Adrenal gland (tissue), 9 donors: ENCODE measurements at regions not wholly inside any gene's neighbourhood (a gene's known extent, or its start where the extent isn't known, plus 50 kb on each side); places are given as distances from the start of the nearest gene placed in this dataset.

Source experiments
- DNase-seq, 7 donors: peaks; one replicate each; pipeline ENCODE4 v3.0.0-alpha.2; 2019 to 2020
- H3K27ac ChIP-seq, 5 donors: fragments of 200-600 bp; sonication (generic) in 4 of 5; 1 replicate in 3 of 5; 2 replicates in 2 of 5; pipeline versions ENCODE4 v1.5.1 to v1.8.0; 2016 to 2020; ENCODE audit warnings: mild to moderate bottlenecking in 1 of 5
- H3K27me3 ChIP-seq: fragments of 200-600 bp; 2 replicates; pipeline ENCODE4 v1.8.0; 2021
- H3K36me3 ChIP-seq, 2 donors: fragments of 200-600 bp; replicated peaks in 1 of 2; 1 replicate in 1 of 2; 2 replicates in 1 of 2; pipeline versions ENCODE4 v1.5.1 to v1.8.0; 2018 to 2022
- H3K4me1 ChIP-seq, 2 donors: fragments of 200-600 bp; replicated peaks in 1 of 2; 1 replicate in 1 of 2; 2 replicates in 1 of 2; pipeline versions ENCODE4 v1.5.1 to v1.8.0; 2018 to 2021
- H3K4me3 ChIP-seq, 4 donors: fragments of 200-600 bp; sonication (generic) in 3 of 4; one replicate each; pipeline ENCODE4 v1.5.1; 2016 to 2018
- H3K9me3 ChIP-seq, 3 donors: fragments of 200-600 bp; sonication (generic) in 1 of 3; replicated peaks in 1 of 3; 1 replicate in 2 of 3; 2 replicates in 1 of 3; pipeline versions ENCODE4 v1.5.1 to v1.8.0; 2016 to 2021
- CTCF ChIP-seq, 6 experiments: fragments of 450-650 bp in 4 of 6; fragments of 200-600 bp in 2 of 6; sonication (generic) in 1 of 6; IDR thresholded peaks; 1 replicate in 5 of 6; 2 replicates in 1 of 6; pipeline versions ENCODE4 v1.5.1 to v1.8.0; 2016 to 2021; ENCODE audit warnings: antibody characterized with exemption in 6 of 6, mild to moderate bottlenecking in 2 of 6, moderate library complexity in 1 of 6
- POLR2A ChIP-seq, 2 donors: fragments of 450-650 bp; IDR thresholded peaks; one replicate each; pipeline ENCODE4 v1.6.1; 2017; ENCODE audit warnings: antibody characterized with exemption in 2 of 2, mild to moderate bottlenecking in 2 of 2, moderate library complexity in 1 of 2
- WGBS, 4 donors: extraction: QIAGEN DNeasy Blood & Tissue Kit in 2 of 4; methylation state at CpG; one replicate each; pipeline versions ENCODE4 v1.1.5 to v1.1.7; 2013 to 2017; 5-methylcytosine and 5-hydroxymethylcytosine counted together
- intact Hi-C, 2 donors: fragments of 100-400 bp; cut with DNase I; formaldehyde crosslinking; loops; one replicate each; pipeline versions ENCODE4 v1.14.1 to v1.15.0; 2022 to 2023
- donor health status: healthy with polysubstance abuse.
- donor health status: Bipolar disorder and iron deficiency.
- donor health status: DM: yes; HTN: yes; CAD: no.
- donor health status: DM: no; HTN: no; CAD: no.
- donor health status: DM: no; HTN: no; CAD: no.

- Histone ChIP-seq H3K27me3 (no peaks in the 10 kb centered on the region), H3K27ac (no peak overlapping the region), H3K4me3 (no peak overlapping the region), H3K4me1 (no peaks in the 10 kb centered on the region), H3K9me3 (no peaks in the 10 kb centered on the region), H3K36me3 (no peaks in the 10 kb centered on the region)
- no peak for DNase-seq
- TF ChIP-seq CTCF (IDR thresholded peaks at IDR 0.05), result no peak
- TF ChIP-seq POLR2A (IDR thresholded peaks at IDR 0.05), result no peak
- intact Hi-C loops, result no loop called here
- WGBS, 4 donors, result 80 to 92% (median 81%) methylated on average over 5 of the region's 5 CpGs
Measured at GRCh38 chr2:6760132-6760531, 105.6 kb downstream of the CMPK2 start.

GRCh38 chr2:6764968-6765723 is 100.6 kb downstream of the CMPK2 start:
- TF ChIP-seq POLR2A (IDR thresholded peaks at IDR 0.05) (no peak), CTCF (IDR thresholded peaks at IDR 0.05) (no peak)
- DNase-seq, result no peak
- WGBS, 4 donors, result 85 to 91% (median 87%) methylated on average over 8 to 9 of the region's 9 CpGs

GRCh38 chr2:6769346-6769745 is 96.4 kb downstream of the CMPK2 start:
- H3K27ac ChIP-seq, result no peak overlapping the region
- H3K27me3 ChIP-seq, result peaks cover 15% of the 10 kb centered on the region
- H3K9me3 ChIP-seq, result no peaks in the 10 kb centered on the region
- TF ChIP-seq CTCF (IDR thresholded peaks at IDR 0.05), result no peak
- no peak for TF ChIP-seq POLR2A (IDR thresholded peaks at IDR 0.05)
- no peak overlapping the region for H3K4me3 ChIP-seq
- intact Hi-C loops, result no loop called here
- H3K36me3 ChIP-seq, result no peaks in the 10 kb centered on the region
- no peak for DNase-seq
- H3K4me1 ChIP-seq, result peaks cover 0 to 7% of the 10 kb centered on the region in 2 donors

More at GRCh38 chr2:6764968-6765723, 100.6 kb downstream of the CMPK2 start:
- H3K36me3 ChIP-seq, result no peaks in the 10 kb centered on the region
- no peak overlapping the region for H3K27ac ChIP-seq
- intact Hi-C loops, result no loop called here
- H3K4me1 ChIP-seq, result no peaks in the 10 kb centered on the region
- no peak overlapping the region for H3K4me3 ChIP-seq
- H3K27me3 ChIP-seq, result no peaks in the 10 kb centered on the region
- H3K9me3 ChIP-seq, result no peaks in the 10 kb centered on the region

GRCh38 chr2:6770006-6770405 is 95.7 kb downstream of the CMPK2 start:
- TF ChIP-seq CTCF (IDR thresholded peaks at IDR 0.05) (no peak), POLR2A (IDR thresholded peaks at IDR 0.05) (no peak)
- no peak overlapping the region for H3K27ac ChIP-seq
- no peak overlapping the region for H3K4me3 ChIP-seq
- intact Hi-C loops, result loop anchor here in 1 of 2 donors (5.0 kb wide), 1 partner anchor 418 kb away; no protein-coding TSS in a partner anchor
- peaks cover 20% of the 10 kb centered on the region for H3K27me3 ChIP-seq
- no peaks in the 10 kb centered on the region for H3K9me3 ChIP-seq
- peaks cover 0 to 7% of the 10 kb centered on the region in 2 donors for H3K4me1 ChIP-seq
- WGBS, 4 donors, result 79 to 84% (median 81%) methylated on average over 6 to 16 of the region's 16 CpGs
- no peaks in the 10 kb centered on the region for H3K36me3 ChIP-seq
- no peak for DNase-seq
